PC-9 (cell line): ENCODE measurements at regions not wholly inside any gene's neighbourhood (a gene's known extent, or its start where the extent isn't known, plus 50 kb on each side); places are given as distances from the start of the nearest gene placed in this dataset.

Experiments used
- CTCF ChIP-seq: fragments of 200-600 bp; sonication (generic); conservative IDR thresholded peaks from 2 replicates; pipeline ENCODE4 v1.6.1; 2017; ENCODE audit warnings: mixed run types, antibody characterized with exemption, mild to moderate bottlenecking, moderate library complexity
- EZH2 ChIP-seq: fragments of 200-600 bp; sonication (generic); IDR thresholded peaks from 2 replicates; pipeline ENCODE4 v1.8.0; 2017; ENCODE audit warnings: antibody characterized with exemption, low read depth

GRCh38 chr2:199509403-199509802 lies 51.7 kb upstream of the SATB2 start:
- TF ChIP-seq EZH2 (no peak), CTCF (no peak)
